ENCODE measurements at regions not wholly inside any gene's neighbourhood (a gene's known extent, or its start where the extent isn't known, plus 50 kb on each side); places are given as distances from the start of the nearest gene placed in this dataset.

DNA sequence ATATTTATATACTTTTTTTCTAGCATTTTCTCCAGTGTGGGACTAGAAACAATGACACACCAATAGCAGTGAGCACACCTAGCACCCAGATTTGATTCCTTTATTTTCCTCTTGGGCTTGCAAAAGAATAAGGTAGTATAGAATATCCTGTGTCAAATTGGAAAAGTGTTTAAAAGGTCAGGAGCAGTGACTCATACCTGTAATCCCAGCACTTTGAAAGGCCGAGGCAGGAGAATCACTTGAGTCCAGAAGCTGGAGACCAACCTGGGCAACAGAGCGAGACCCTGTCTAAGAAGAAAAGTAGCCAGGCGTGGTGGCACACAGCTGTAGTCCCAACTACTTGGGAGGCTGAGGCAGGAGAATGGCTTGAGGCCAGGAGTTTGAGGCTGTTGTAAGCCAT lies 53.8 kb upstream of the SGPP1 start:
- no peak for DNase-seq
- no peaks in the 10 kb centered on the region for H3K4me1 ChIP-seq (ENCODE audit: control insufficient read depth in 1 of 2, insufficient read depth in 2 of 2, low read length in 2 of 2)
- intact Hi-C loops (cut with DNase I): no loop called here

GRCh38 chr14:63782683-63783389 lies 55.0 kb upstream of the SGPP1 start:
- intact Hi-C loops (cut with DNase I): no loop called here

More for the DNA sequence above, 53.8 kb upstream of the SGPP1 start:
- no peak for ATAC-seq (ENCODE audit: low FRiP score)
- 96% methylated on average over 3 of the region's 3 CpGs for WGBS, 2 donors
- H3K9me3 ChIP-seq (ENCODE audit: control insufficient read depth, low read length): no peaks in the 10 kb centered on the region
- H3K27me3 ChIP-seq (ENCODE audit: control insufficient read depth in 1 of 2, insufficient read depth in 2 of 2, low read length in 1 of 2): no peaks in the 10 kb centered on the region
- no peak overlapping the region for H3K27ac ChIP-seq (ENCODE audit: low read depth in 1 of 2, low read length in 2 of 2)
- no peaks in the 10 kb centered on the region for H3K36me3 ChIP-seq (ENCODE audit: control insufficient read depth in 1 of 2, insufficient read depth in 2 of 2, low read length in 1 of 2)
- H3K4me3 ChIP-seq (ENCODE audit: low read length in 2 of 2): no peak overlapping the region

GRCh38 chr14:63788011-63788933 lies 60.4 kb upstream of the SGPP1 start:
- intact Hi-C loops (cut with DNase I): no loop called here
- WGBS, 2 donors: 49 to 50% methylated on average over 24 to 26 of the region's 26 CpGs

More at GRCh38 chr14:63782683-63783389, 55.0 kb upstream of the SGPP1 start:
- WGBS, 2 donors: 93% methylated on average over 9 of the region's 9 CpGs
- no peak overlapping the region for H3K4me3 ChIP-seq (ENCODE audit: low read length in 2 of 2)
- no peak for ATAC-seq (ENCODE audit: low FRiP score)
- no peaks in the 10 kb centered on the region for H3K4me1 ChIP-seq (ENCODE audit: control insufficient read depth in 1 of 2, insufficient read depth in 2 of 2, low read length in 2 of 2)
- H3K27me3 ChIP-seq (ENCODE audit: control insufficient read depth in 1 of 2, insufficient read depth in 2 of 2, low read length in 1 of 2): no peaks in the 10 kb centered on the region
- no peaks in the 10 kb centered on the region for H3K36me3 ChIP-seq (ENCODE audit: control insufficient read depth in 1 of 2, insufficient read depth in 2 of 2, low read length in 1 of 2)
- no peak for DNase-seq
- no peak overlapping the region for H3K27ac ChIP-seq (ENCODE audit: low read depth in 1 of 2, low read length in 2 of 2)
- no peaks in the 10 kb centered on the region for H3K9me3 ChIP-seq (ENCODE audit: control insufficient read depth, low read length)

GRCh38 chr14:63793376-63793775 lies 59.4 kb upstream of the SYNE2 start:
- Histone ChIP-seq H3K4me3 (ENCODE audit: low read length in 2 of 2) (no peak overlapping the region), H3K4me1 (ENCODE audit: control insufficient read depth in 1 of 2, insufficient read depth in 2 of 2, low read length in 2 of 2) (no peaks in the 10 kb centered on the region), H3K9me3 (ENCODE audit: control insufficient read depth, low read length) (no peaks in the 10 kb centered on the region), H3K36me3 (ENCODE audit: control insufficient read depth in 1 of 2, insufficient read depth in 2 of 2, low read length in 1 of 2) (no peaks in the 10 kb centered on the region), H3K27ac (ENCODE audit: low read depth in 1 of 2, low read length in 2 of 2) (no peak overlapping the region), H3K27me3 (ENCODE audit: control insufficient read depth in 1 of 2, insufficient read depth in 2 of 2, low read length in 1 of 2) (no peaks in the 10 kb centered on the region)
- WGBS, 2 donors: 79 to 80% methylated on average over 4 of the region's 4 CpGs
- ATAC-seq (ENCODE audit: low FRiP score): no peak
- DNase-seq: no peak
- intact Hi-C loops (cut with DNase I): loop anchor here (10.0 kb wide), 2 partner anchors 201 to 211 kb away; no protein-coding TSS in a partner anchor

More at GRCh38 chr14:63788011-63788933, 60.4 kb upstream of the SGPP1 start:
- peak in 1 of 2 donors; percentile 76 for DNase-seq
- Histone ChIP-seq H3K27ac (ENCODE audit: low read depth in 1 of 2, low read length in 2 of 2) (no peak overlapping the region), H3K9me3 (ENCODE audit: control insufficient read depth, low read length) (no peaks in the 10 kb centered on the region), H3K36me3 (ENCODE audit: control insufficient read depth in 1 of 2, insufficient read depth in 2 of 2, low read length in 1 of 2) (no peaks in the 10 kb centered on the region), H3K27me3 (ENCODE audit: control insufficient read depth in 1 of 2, insufficient read depth in 2 of 2, low read length in 1 of 2) (no peaks in the 10 kb centered on the region), H3K4me1 (ENCODE audit: control insufficient read depth in 1 of 2, insufficient read depth in 2 of 2, low read length in 2 of 2) (no peaks in the 10 kb centered on the region), H3K4me3 (ENCODE audit: low read length in 2 of 2) (no peak overlapping the region)
- peak; percentile 36 for ATAC-seq (ENCODE audit: low FRiP score)

- no peaks in the 10 kb centered on the region for H3K9me3 ChIP-seq (ENCODE audit: control insufficient read depth, low read length)
- DNase-seq: no peak
- no peak overlapping the region for H3K27ac ChIP-seq (ENCODE audit: low read depth in 1 of 2, low read length in 2 of 2)
- intact Hi-C loops (cut with DNase I): loop anchor here (5.0 to 10.0 kb wide), 4 partner anchors 199 to 507 kb away; no protein-coding TSS in a partner anchor
- no peaks in the 10 kb centered on the region for H3K27me3 ChIP-seq (ENCODE audit: control insufficient read depth in 1 of 2, insufficient read depth in 2 of 2, low read length in 1 of 2)
- H3K4me3 ChIP-seq (ENCODE audit: low read length in 2 of 2): no peak overlapping the region
- WGBS, 2 donors: 46 to 53% methylated on average over 2 of the region's 2 CpGs
- no peaks in the 10 kb centered on the region for H3K36me3 ChIP-seq (ENCODE audit: control insufficient read depth in 1 of 2, insufficient read depth in 2 of 2, low read length in 1 of 2)
- no peaks in the 10 kb centered on the region for H3K4me1 ChIP-seq (ENCODE audit: control insufficient read depth in 1 of 2, insufficient read depth in 2 of 2, low read length in 2 of 2)
- no peak for ATAC-seq (ENCODE audit: low FRiP score)
These were observed 57.3 kb upstream of the SYNE2 start for GRCh38 chr14:63795532-63795931.

DNA sequence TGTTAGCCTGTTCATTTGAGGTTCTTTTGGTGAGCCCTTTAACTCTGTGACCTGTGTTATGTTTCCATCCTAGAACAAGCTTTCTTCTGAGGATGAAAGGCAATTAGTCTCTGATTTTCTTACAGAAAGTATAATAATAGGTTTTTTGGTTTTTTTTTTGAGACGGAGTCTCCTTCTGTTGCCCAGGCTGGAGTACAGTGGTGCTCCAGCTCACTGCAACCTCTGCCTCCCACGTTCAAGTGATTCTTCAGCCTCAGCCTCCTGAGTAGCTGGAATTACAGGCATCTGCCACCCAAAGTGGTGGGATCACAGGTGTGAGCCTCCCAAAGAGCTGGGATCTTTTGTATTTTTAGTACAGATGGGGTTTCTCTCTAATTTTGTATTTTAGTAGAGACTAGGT lies 52.7 kb upstream of the SYNE2 start:
- Histone ChIP-seq H3K4me3 (ENCODE audit: low read length in 2 of 2) (peak overlapping the region; percentile 54 to 58), H3K36me3 (ENCODE audit: control insufficient read depth in 1 of 2, insufficient read depth in 2 of 2, low read length in 1 of 2) (no peaks in the 10 kb centered on the region), H3K9me3 (ENCODE audit: control insufficient read depth, low read length) (no peaks in the 10 kb centered on the region), H3K27me3 (ENCODE audit: control insufficient read depth in 1 of 2, insufficient read depth in 2 of 2, low read length in 1 of 2) (no peaks in the 10 kb centered on the region), H3K4me1 (ENCODE audit: control insufficient read depth in 1 of 2, insufficient read depth in 2 of 2, low read length in 2 of 2) (no peaks in the 10 kb centered on the region), H3K27ac (ENCODE audit: low read depth in 1 of 2, low read length in 2 of 2) (no peak overlapping the region)
- DNase-seq (no peak), ATAC-seq (ENCODE audit: low FRiP score) (no peak)
- 6 to 8% methylated on average over 2 of the region's 2 CpGs for WGBS, 2 donors
- intact Hi-C loops (cut with DNase I): no loop called here

DNA sequence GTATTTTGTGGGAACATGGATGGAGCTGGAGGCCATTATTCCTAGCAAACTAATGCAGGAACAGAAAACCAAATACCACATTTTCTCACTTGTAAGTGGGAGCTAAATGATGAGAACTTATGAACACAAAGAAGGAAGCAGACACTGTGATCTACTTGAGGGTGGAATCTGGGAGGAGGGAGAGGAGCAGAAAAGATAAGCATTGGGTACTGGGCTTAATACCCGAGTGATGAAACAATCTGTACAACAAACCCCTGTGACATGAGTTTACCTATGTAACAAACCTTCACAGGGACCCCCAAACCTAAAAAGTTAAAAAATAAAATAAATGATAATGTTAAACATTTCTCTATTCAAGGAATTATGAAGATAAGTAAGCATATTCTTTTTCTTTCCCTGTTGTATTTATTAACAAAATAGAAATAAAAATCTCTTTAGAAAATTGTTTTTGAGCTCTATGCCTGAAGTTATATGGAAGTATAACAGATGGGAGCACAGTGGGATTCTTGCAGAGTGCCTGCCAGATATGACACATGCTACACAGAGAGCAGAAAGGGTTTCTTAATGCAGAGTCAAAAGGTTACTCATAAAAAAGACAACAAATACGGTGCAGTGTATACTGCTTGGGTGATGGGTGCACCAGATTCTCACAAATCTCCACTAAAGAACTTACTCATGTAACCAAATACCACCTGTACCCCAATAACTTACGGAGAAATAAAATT lies 52.0 kb upstream of the SYNE2 start:
- DNase-seq (no peak), ATAC-seq (ENCODE audit: low FRiP score) (no peak)
- H3K4me3 ChIP-seq (ENCODE audit: low read length in 2 of 2): no peak overlapping the region
- H3K9me3 ChIP-seq (ENCODE audit: control insufficient read depth, low read length): no peaks in the 10 kb centered on the region
- no peaks in the 10 kb centered on the region for H3K27me3 ChIP-seq (ENCODE audit: control insufficient read depth in 1 of 2, insufficient read depth in 2 of 2, low read length in 1 of 2)
- H3K36me3 ChIP-seq (ENCODE audit: control insufficient read depth in 1 of 2, insufficient read depth in 2 of 2, low read length in 1 of 2): no peaks in the 10 kb centered on the region
- intact Hi-C loops (cut with DNase I): no loop called here
- 84 to 85% methylated on average over 3 of the region's 3 CpGs for WGBS, 2 donors
- no peak overlapping the region for H3K27ac ChIP-seq (ENCODE audit: low read depth in 1 of 2, low read length in 2 of 2)
- no peaks in the 10 kb centered on the region for H3K4me1 ChIP-seq (ENCODE audit: control insufficient read depth in 1 of 2, insufficient read depth in 2 of 2, low read length in 2 of 2)

All from aorta (tissue), 5 donors.